Liver (tissue), 3 donors: ENCODE measurements at regions not wholly inside any gene's neighbourhood (a gene's known extent, or its start where the extent isn't known, plus 50 kb on each side); places are given as distances from the start of the nearest gene placed in this dataset.

Experiments
- CTCF ChIP-seq: fragments of 150-350 bp; IDR thresholded peaks from 2 replicates; pipeline ENCODE4 v1.5.1; 2017; ENCODE audit warnings: improper control_type of control experiment, low read depth, low read length; ENCODE audit not compliant: missing input control
- GABPA ChIP-seq, 2 donors: IDR thresholded peaks in 1 of 2; conservative IDR thresholded peaks in 1 of 2; 2 replicates each; pipeline ENCODE4 v1.6.1; 2016; ENCODE audit warnings: antibody characterized with exemption in 2 of 2, mild to moderate bottlenecking in 1 of 2, moderate library complexity in 1 of 2
- donor health status: healthy.
- donor health status: healthy.

DNA sequence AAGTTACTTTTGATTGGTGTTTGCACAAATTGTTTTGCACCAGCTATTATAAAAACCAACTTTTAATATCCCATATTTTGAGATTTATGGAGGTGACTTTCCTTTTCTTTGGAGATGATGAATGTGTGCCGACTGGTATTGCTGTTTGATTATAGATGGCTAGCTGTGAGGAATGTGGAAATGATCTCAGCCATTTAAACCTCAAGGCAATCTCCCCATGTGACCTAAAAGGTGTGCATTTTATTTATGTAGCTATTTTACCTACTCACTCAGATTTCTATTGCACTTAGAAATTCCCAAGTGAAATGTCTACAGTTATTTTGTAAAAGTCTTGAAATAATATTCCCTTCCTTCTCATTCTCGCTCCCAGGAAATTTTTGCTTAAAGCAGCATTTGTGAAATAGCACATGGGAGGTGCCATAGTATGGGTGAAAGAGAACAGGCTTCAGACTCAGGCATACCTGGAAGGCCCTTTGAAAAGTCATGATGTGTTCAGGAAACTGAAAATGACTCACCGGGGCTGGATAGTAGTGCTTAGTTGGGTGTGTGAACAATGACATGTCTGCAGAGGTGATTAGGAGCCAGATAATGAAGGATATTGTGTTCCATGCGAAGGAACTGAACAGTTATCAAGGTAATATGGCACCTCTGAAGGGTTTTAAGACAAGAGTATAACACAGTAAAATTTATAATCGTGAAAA, 247.6 kb downstream of the CBLL2 start:
- no peak for TF ChIP-seq CTCF
- no peak for TF ChIP-seq GABPA (IDR thresholded peaks at IDR 0.05 in 1 of 2, conservative IDR thresholded peaks at IDR 0.05 in 1 of 2)
